ENCODE measurements at regions not wholly inside any gene's neighbourhood (a gene's known extent, or its start where the extent isn't known, plus 50 kb on each side); places are given as distances from the start of the nearest gene placed in this dataset.

- TF ChIP-seq CTCF (IDR thresholded peaks at IDR 0.05), result no peak
- TF ChIP-seq POLR2AphosphoS5 (IDR thresholded peaks at IDR 0.05), result no peak
- TF ChIP-seq POLR2A (IDR thresholded peaks at IDR 0.05), result no peak
Observed at GRCh38 chr9:13397220-13397619, 117.7 kb upstream of the MPDZ start.
